BLaER1 treated with 17β-estradiol and CSF1 and Interleukin-3, amounts not matched to agents 10 nM and 100 nM (cell line): ENCODE measurements at regions not wholly inside any gene's neighbourhood (a gene's known extent, or its start where the extent isn't known, plus 50 kb on each side); places are given as distances from the start of the nearest gene placed in this dataset.

Source experiments
- H3K27ac ChIP-seq, 11 experiments: shearing (Covaris generic); formaldehyde crosslinking; 2 replicates each; pipeline ENCODE4 v1.8.1; 2022
- H3K27me3 ChIP-seq, 11 experiments: shearing (Covaris generic); formaldehyde crosslinking; 2 replicates each; pipeline ENCODE4 v1.8.1; 2022
- H3K36me3 ChIP-seq, 11 experiments: shearing (Covaris generic); formaldehyde crosslinking; 2 replicates each; pipeline ENCODE4 v1.8.1; 2022
- H3K4me1 ChIP-seq, 10 experiments: shearing (Covaris generic); formaldehyde crosslinking; 2 replicates each; pipeline ENCODE4 v1.8.1; 2022
- H3K4me2 ChIP-seq, 11 experiments: shearing (Covaris generic); formaldehyde crosslinking; 2 replicates each; pipeline ENCODE4 v1.8.1; 2022
- H3K4me3 ChIP-seq, 10 experiments: shearing (Covaris generic); formaldehyde crosslinking; 2 replicates each; pipeline ENCODE4 v1.8.1; 2022
- H3K9ac ChIP-seq, 11 experiments: shearing (Covaris generic); formaldehyde crosslinking; 2 replicates each; pipeline ENCODE4 v1.8.1; 2022
- H3K9me3 ChIP-seq, 11 experiments: shearing (Covaris generic); formaldehyde crosslinking; replicated peaks in 1 of 11; 2 replicates each; pipeline ENCODE4 v1.8.1; 2022
- H4K20me1 ChIP-seq, 11 experiments: shearing (Covaris generic); formaldehyde crosslinking; 2 replicates each; pipeline ENCODE4 v1.8.1; 2022
- Cebpa-rat ChIP-seq, 11 experiments: shearing (Covaris generic); IDR thresholded peaks; 2 replicates each; pipeline ENCODE4 v1.8.1; 2022

GRCh38 chr18:44548291-44549221 lies 132.1 kb upstream of the SETBP1 start:
- peak overlapping the region in 6 of 11 experiments; percentile 5 to 51 (median 20); a peak in 6 of 22 replicates for H3K9ac ChIP-seq
- H3K9me3 ChIP-seq, result no peaks in the 10 kb centered on the region
- TF ChIP-seq Cebpa-rat (IDR thresholded peaks at IDR 0.05), result no peak
- H3K27ac ChIP-seq, result peak overlapping the region; percentile 25 to 71 (median 58); a peak in 20 of 22 replicates
- peaks cover 0 to 18% (median 14%) of the 10 kb centered on the region in 10 experiments; a peak in 14 of 20 replicates for H3K4me1 ChIP-seq
- no peaks in the 10 kb centered on the region for H3K36me3 ChIP-seq
- no peak overlapping the region for H3K4me3 ChIP-seq
- no peaks in the 10 kb centered on the region for H4K20me1 ChIP-seq
- H3K27me3 ChIP-seq, result no peaks in the 10 kb centered on the region
- peak overlapping the region in 10 of 11 experiments; percentile 2 to 55 (median 37); a peak in 18 of 22 replicates for H3K4me2 ChIP-seq

GRCh38 chr18:44552706-44553105 lies 128.0 kb upstream of the SETBP1 start:
- no peak overlapping the region for H3K27ac ChIP-seq
- H3K4me2 ChIP-seq, result no peak overlapping the region
- no peaks in the 10 kb centered on the region for H3K27me3 ChIP-seq
- H3K9ac ChIP-seq, result no peak overlapping the region
- no peaks in the 10 kb centered on the region for H3K36me3 ChIP-seq
- H3K4me1 ChIP-seq, result peaks cover 0 to 32% (median 17%) of the 10 kb centered on the region in 10 experiments; a peak in 14 of 20 replicates
- no peak for TF ChIP-seq Cebpa-rat (IDR thresholded peaks at IDR 0.05)
- H3K9me3 ChIP-seq, result no peaks in the 10 kb centered on the region
- no peak overlapping the region for H3K4me3 ChIP-seq
- H4K20me1 ChIP-seq, result no peaks in the 10 kb centered on the region

- TF ChIP-seq Cebpa-rat (IDR thresholded peaks at IDR 0.05), result no peak
- Histone ChIP-seq H3K9me3 (no peaks in the 10 kb centered on the region), H3K9ac (peak overlapping the region in 1 of 11 experiments; percentile 22; a peak in 1 of 22 replicates), H3K27me3 (no peaks in the 10 kb centered on the region), H3K36me3 (no peaks in the 10 kb centered on the region), H3K4me1 (peaks cover 0 to 18% (median 2%) of the 10 kb centered on the region in 10 experiments; a peak in 3 of 20 replicates), H4K20me1 (no peaks in the 10 kb centered on the region), H3K27ac (no peak overlapping the region), H3K4me3 (no peak overlapping the region), H3K4me2 (peak overlapping the region in 2 of 11 experiments; percentile 2 to 20; a peak in 4 of 22 replicates)
These were observed 124.4 kb upstream of the SETBP1 start for GRCh38 chr18:44556296-44556695.

GRCh38 chr18:44557616-44558151 lies 123.0 kb upstream of the SETBP1 start:
- Histone ChIP-seq H3K4me1 (peaks cover 0 to 22% (median 7%) of the 10 kb centered on the region in 10 experiments; a peak in 13 of 20 replicates), H3K9ac (no peak overlapping the region), H4K20me1 (no peaks in the 10 kb centered on the region), H3K4me2 (no peak overlapping the region), H3K27me3 (no peaks in the 10 kb centered on the region), H3K36me3 (no peaks in the 10 kb centered on the region), H3K4me3 (no peak overlapping the region), H3K27ac (no peak overlapping the region), H3K9me3 (no peaks in the 10 kb centered on the region)
- TF ChIP-seq Cebpa-rat (IDR thresholded peaks at IDR 0.05), result no peak

- H3K9ac ChIP-seq, result no peak overlapping the region
These were observed 121.9 kb upstream of the SETBP1 start for GRCh38 chr18:44558767-44559166.

GRCh38 chr18:44562986-44563385 lies 117.7 kb upstream of the SETBP1 start:
- TF ChIP-seq Cebpa-rat (IDR thresholded peaks at IDR 0.05), result no peak
- Histone ChIP-seq H3K4me1 (peaks cover 0 to 33% (median 23%) of the 10 kb centered on the region in 10 experiments; a peak in 17 of 20 replicates), H3K4me2 (peak overlapping the region in 10 of 11 experiments; percentile 1 to 59 (median 37); a peak in 17 of 22 replicates)

More at GRCh38 chr18:44558767-44559166, 121.9 kb upstream of the SETBP1 start:
- Histone ChIP-seq H3K27ac (no peak overlapping the region), H4K20me1 (no peaks in the 10 kb centered on the region), H3K36me3 (no peaks in the 10 kb centered on the region), H3K27me3 (no peaks in the 10 kb centered on the region), H3K4me1 (peaks cover 0 to 33% (median 17%) of the 10 kb centered on the region in 10 experiments; a peak in 17 of 20 replicates), H3K4me3 (no peak overlapping the region), H3K9me3 (no peaks in the 10 kb centered on the region), H3K4me2 (no peak overlapping the region)
- no peak for TF ChIP-seq Cebpa-rat (IDR thresholded peaks at IDR 0.05)

GRCh38 chr18:44564922-44565321 lies 115.8 kb upstream of the SETBP1 start:
- Histone ChIP-seq H3K4me3 (no peak overlapping the region), H3K9me3 (no peaks in the 10 kb centered on the region; a peak in 1 of 22 replicates), H3K4me1 (peaks cover 0 to 33% (median 23%) of the 10 kb centered on the region in 10 experiments; a peak in 17 of 20 replicates), H3K4me2 (peak overlapping the region in 7 of 11 experiments; percentile 23 to 72 (median 41); a peak in 11 of 22 replicates), H4K20me1 (no peaks in the 10 kb centered on the region), H3K9ac (no peak overlapping the region), H3K27me3 (no peaks in the 10 kb centered on the region), H3K27ac (peak overlapping the region in 3 of 11 experiments; percentile 27 to 39 (median 37); a peak in 6 of 22 replicates), H3K36me3 (no peaks in the 10 kb centered on the region)
- peak in 4 of 11 experiments; percentile 14 to 48 (median 42); a peak in 5 of 22 replicates for TF ChIP-seq Cebpa-rat (IDR thresholded peaks at IDR 0.05)

More at GRCh38 chr18:44562986-44563385, 117.7 kb upstream of the SETBP1 start:
- no peaks in the 10 kb centered on the region for H3K36me3 ChIP-seq
- H3K27ac ChIP-seq, result peak overlapping the region in 10 of 11 experiments; percentile 13 to 66 (median 49); a peak in 15 of 22 replicates
- H4K20me1 ChIP-seq, result no peaks in the 10 kb centered on the region
- no peaks in the 10 kb centered on the region; a peak in 1 of 22 replicates for H3K9me3 ChIP-seq
- H3K4me3 ChIP-seq, result no peak overlapping the region
- H3K9ac ChIP-seq, result no peak overlapping the region
- H3K27me3 ChIP-seq, result no peaks in the 10 kb centered on the region

- H3K4me3 ChIP-seq, result no peak overlapping the region
- no peak overlapping the region for H3K9ac ChIP-seq
- no peaks in the 10 kb centered on the region for H4K20me1 ChIP-seq
- TF ChIP-seq Cebpa-rat (IDR thresholded peaks at IDR 0.05), result no peak
- no peak overlapping the region for H3K27ac ChIP-seq
- H3K9me3 ChIP-seq, result no peaks in the 10 kb centered on the region; a peak in 1 of 22 replicates
- H3K4me1 ChIP-seq, result peaks cover 0 to 25% (median 15%) of the 10 kb centered on the region in 10 experiments; a peak in 16 of 20 replicates
- no peaks in the 10 kb centered on the region for H3K36me3 ChIP-seq
- no peaks in the 10 kb centered on the region for H3K27me3 ChIP-seq
- H3K4me2 ChIP-seq, result no peak overlapping the region
These were observed 112.3 kb upstream of the SETBP1 start for GRCh38 chr18:44568342-44568741.

- Histone ChIP-seq H3K4me3 (no peak overlapping the region), H3K4me2 (no peak overlapping the region), H3K27ac (no peak overlapping the region), H3K36me3 (no peaks in the 10 kb centered on the region), H4K20me1 (no peaks in the 10 kb centered on the region), H3K4me1 (peaks cover 0 to 19% (median 10%) of the 10 kb centered on the region in 10 experiments; a peak in 12 of 20 replicates), H3K9me3 (no peaks in the 10 kb centered on the region; a peak in 1 of 22 replicates), H3K9ac (no peak overlapping the region), H3K27me3 (no peaks in the 10 kb centered on the region)
- TF ChIP-seq Cebpa-rat (IDR thresholded peaks at IDR 0.05), result no peak
These were observed 111.7 kb upstream of the SETBP1 start for GRCh38 chr18:44568986-44569385.
